Ovary (tissue), 7 donors: ENCODE measurements at regions not wholly inside any gene's neighbourhood (a gene's known extent, or its start where the extent isn't known, plus 50 kb on each side); places are given as distances from the start of the nearest gene placed in this dataset.

Source experiments
- DNase-seq, 5 donors: peaks; one replicate each; pipeline ENCODE4 v3.0.0-alpha.2; 2019 to 2020
- H3K27ac ChIP-seq, 2 donors: fragments of 200-600 bp; one replicate each; pipeline versions ENCODE4 v1.5.1 to v1.8.0; 2019 to 2022
- H3K27me3 ChIP-seq: fragments of 200-600 bp; one replicate; pipeline ENCODE4 v1.8.0; 2022
- H3K36me3 ChIP-seq: fragments of 200-600 bp; sonication (generic); one replicate; pipeline ENCODE4 v1.5.1; 2019
- H3K4me1 ChIP-seq: one replicate; pipeline ENCODE4 v1.8.1; 2013; ENCODE audit warnings: mild to moderate bottlenecking, moderate library complexity; ENCODE audit not compliant: insufficient read depth
- H3K4me3 ChIP-seq: fragments of 200-600 bp; sonication (generic); one replicate; pipeline ENCODE4 v1.5.1; 2017
- H3K9me3 ChIP-seq, 2 donors: fragments of 200-600 bp in 1 of 2; sonication (generic) in 1 of 2; one replicate each; pipeline versions ENCODE4 v1.5.1 to v1.8.1; 2013 to 2019; ENCODE audit warnings: mild to moderate bottlenecking in 1 of 2, moderate library complexity in 1 of 2
- EP300 ChIP-seq: sonication (generic); formaldehyde crosslinking; IDR thresholded peaks from one replicate; pipeline ENCODE4 v1.6.1; 2017; ENCODE audit warnings: antibody characterized with exemption
- POLR2A ChIP-seq: fragments of 450-650 bp; IDR thresholded peaks from one replicate; pipeline ENCODE4 v1.6.1; 2017; ENCODE audit warnings: antibody characterized with exemption, mild to moderate bottlenecking, moderate library complexity
- WGBS, 3 donors: extraction: QIAGEN DNeasy Blood & Tissue Kit in 1 of 3; methylation state at CpG; one replicate each; pipeline versions ENCODE4 v1.1.5 to v1.1.7; 2013 to 2017; 5-methylcytosine and 5-hydroxymethylcytosine counted together
- intact Hi-C, 4 donors: fragments of 100-400 bp; cut with DNase I; formaldehyde crosslinking; loops; one replicate each; pipeline versions ENCODE4 v1.11.0 to v1.15.1; 2022 to 2023
- TF ChIP-seq, protein P1 (sequence below), 3 donors: fragments of 450-650 bp in 2 of 3; fragments of 200-600 bp in 1 of 3; IDR thresholded peaks; one replicate each; pipeline versions ENCODE4 v1.5.1 to v1.8.0; 2016 to 2022; ENCODE audit warnings: antibody characterized with exemption in 3 of 3, mild to moderate bottlenecking in 1 of 3
- donor health status: DM: no; HTN: no; CAD: no; lungs with moderate emphysema.
- donor health status: DM: no; HTN: no; CAD: no.
- donor health status: Bipolar disorder and iron deficiency.
- donor health status: DM: no; HTN: no; CAD: no.
- donor health status: DM: yes; HTN: yes; CAD: no.

DNA sequence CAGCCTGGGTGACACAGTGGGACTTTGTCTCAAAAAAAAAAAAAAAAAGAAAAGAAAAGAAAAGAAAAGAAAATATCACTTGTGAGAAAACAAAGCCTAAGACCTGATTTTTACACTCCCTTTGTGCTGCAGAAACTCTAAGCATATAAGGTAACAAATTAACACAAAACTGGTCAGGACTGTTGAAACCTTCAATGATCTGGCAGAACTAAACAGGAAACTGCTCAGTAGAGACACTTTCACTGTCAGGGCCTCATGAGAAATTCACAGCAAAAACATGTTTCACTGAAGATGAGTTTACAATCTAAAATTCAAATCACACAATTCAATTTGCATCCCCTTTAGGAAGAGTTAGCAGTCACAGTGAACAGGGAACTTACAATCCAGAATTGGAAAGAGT, 69.1 kb upstream of the HOPX start:
- no peak for DNase-seq
- no peaks in the 10 kb centered on the region for H3K27me3 ChIP-seq
- intact Hi-C loops: no loop called here
- no peaks in the 10 kb centered on the region for H3K36me3 ChIP-seq
- TF ChIP-seq POLR2A (no peak), EP300 (no peak)
- TF ChIP-seq, protein P1, sequence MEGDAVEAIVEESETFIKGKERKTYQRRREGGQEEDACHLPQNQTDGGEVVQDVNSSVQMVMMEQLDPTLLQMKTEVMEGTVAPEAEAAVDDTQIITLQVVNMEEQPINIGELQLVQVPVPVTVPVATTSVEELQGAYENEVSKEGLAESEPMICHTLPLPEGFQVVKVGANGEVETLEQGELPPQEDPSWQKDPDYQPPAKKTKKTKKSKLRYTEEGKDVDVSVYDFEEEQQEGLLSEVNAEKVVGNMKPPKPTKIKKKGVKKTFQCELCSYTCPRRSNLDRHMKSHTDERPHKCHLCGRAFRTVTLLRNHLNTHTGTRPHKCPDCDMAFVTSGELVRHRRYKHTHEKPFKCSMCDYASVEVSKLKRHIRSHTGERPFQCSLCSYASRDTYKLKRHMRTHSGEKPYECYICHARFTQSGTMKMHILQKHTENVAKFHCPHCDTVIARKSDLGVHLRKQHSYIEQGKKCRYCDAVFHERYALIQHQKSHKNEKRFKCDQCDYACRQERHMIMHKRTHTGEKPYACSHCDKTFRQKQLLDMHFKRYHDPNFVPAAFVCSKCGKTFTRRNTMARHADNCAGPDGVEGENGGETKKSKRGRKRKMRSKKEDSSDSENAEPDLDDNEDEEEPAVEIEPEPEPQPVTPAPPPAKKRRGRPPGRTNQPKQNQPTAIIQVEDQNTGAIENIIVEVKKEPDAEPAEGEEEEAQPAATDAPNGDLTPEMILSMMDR (IDR thresholded peaks at IDR 0.05): no peak
- no peaks in the 10 kb centered on the region for H3K4me1 ChIP-seq
- H3K9me3 ChIP-seq: no peaks in the 10 kb centered on the region
- H3K4me3 ChIP-seq: no peak overlapping the region
- no peak overlapping the region for H3K27ac ChIP-seq

DNA sequence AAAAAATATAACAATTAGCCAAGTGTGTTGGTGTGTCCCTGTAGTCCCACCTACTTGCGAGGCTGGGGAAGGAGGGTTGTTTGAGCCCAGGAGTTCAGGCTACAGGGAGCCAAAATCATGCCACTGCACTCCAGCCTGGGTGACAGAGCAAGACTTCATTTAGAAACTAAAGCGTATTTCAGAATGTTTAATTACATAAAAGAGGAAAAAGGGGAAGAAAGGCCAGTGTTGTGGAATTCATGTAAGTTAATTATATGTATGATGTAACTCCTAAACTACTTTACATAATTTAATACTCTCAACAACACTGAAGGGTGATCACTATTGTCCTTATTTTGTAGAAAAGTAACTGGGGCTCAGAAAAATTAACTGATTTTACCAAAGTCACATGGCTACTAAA, 67.2 kb upstream of the HOPX start:
- DNase-seq: no peak
- Histone ChIP-seq H3K4me3 (no peak overlapping the region), H3K4me1 (no peaks in the 10 kb centered on the region), H3K27ac (no peak overlapping the region), H3K36me3 (no peaks in the 10 kb centered on the region), H3K9me3 (no peaks in the 10 kb centered on the region), H3K27me3 (no peaks in the 10 kb centered on the region)
- intact Hi-C loops: no loop called here
- 92 to 96% (median 93%) methylated on average over 2 of the region's 2 CpGs for WGBS, 3 donors
- TF ChIP-seq, protein P1 (IDR thresholded peaks at IDR 0.05): no peak
- TF ChIP-seq POLR2A: no peak
- TF ChIP-seq EP300: no peak

DNA sequence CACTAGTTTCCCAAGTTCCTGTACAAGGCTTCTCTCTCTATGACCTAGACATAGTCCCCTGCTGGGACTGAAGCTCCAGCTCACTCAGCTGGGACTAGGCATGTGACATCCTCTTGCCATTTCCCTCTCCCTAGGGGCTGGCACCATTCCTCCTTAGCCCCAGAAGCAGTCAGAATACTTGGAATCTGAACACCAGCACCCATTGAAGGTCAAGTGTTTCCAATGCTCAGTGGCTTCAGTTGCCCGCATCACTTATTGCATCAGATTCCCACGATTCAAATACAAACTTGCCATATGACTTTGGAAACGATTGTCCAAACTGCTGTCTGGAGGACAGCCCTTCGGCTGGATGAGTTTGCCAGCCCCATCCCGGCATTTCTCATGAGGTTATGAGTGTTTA, 65.5 kb upstream of the HOPX start:
- Histone ChIP-seq H3K4me3 (no peak overlapping the region), H3K4me1 (no peaks in the 10 kb centered on the region), H3K27me3 (no peaks in the 10 kb centered on the region), H3K9me3 (no peaks in the 10 kb centered on the region), H3K27ac (no peak overlapping the region), H3K36me3 (no peaks in the 10 kb centered on the region)
- DNase-seq: no peak
- intact Hi-C loops: no loop called here
- no peak for TF ChIP-seq POLR2A
- no peak for TF ChIP-seq EP300
- TF ChIP-seq, protein P1 (IDR thresholded peaks at IDR 0.05): no peak
- 87 to 89% (median 88%) methylated on average over 5 of the region's 5 CpGs for WGBS, 3 donors

DNA sequence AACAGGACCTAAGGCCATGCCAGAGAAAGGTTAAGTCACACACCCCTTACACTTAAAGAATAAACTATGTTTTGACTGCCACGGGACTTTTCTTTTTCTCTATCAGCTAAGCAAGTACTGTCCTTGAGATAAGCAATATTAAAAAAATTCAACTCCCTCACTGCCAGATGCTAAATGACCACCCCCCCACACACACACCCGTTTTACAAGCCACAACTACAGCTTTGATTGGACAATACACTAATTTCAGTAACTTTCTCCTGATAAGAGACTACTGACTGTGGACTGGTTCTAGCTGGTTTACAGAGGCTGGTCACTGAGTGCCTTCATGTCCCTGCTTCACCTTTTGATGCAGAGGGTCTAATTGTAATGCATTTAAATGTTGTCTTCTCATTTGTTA, 63.9 kb upstream of the HOPX start:
- Histone ChIP-seq H3K9me3 (no peaks in the 10 kb centered on the region), H3K4me1 (no peaks in the 10 kb centered on the region), H3K36me3 (no peaks in the 10 kb centered on the region), H3K27ac (no peak overlapping the region), H3K4me3 (no peak overlapping the region), H3K27me3 (no peaks in the 10 kb centered on the region)
- intact Hi-C loops: no loop called here
- TF ChIP-seq POLR2A: no peak
- WGBS, 3 donors: 4 to 22% (median 5%) methylated on average over 2 of the region's 2 CpGs
- DNase-seq: no peak

DNA sequence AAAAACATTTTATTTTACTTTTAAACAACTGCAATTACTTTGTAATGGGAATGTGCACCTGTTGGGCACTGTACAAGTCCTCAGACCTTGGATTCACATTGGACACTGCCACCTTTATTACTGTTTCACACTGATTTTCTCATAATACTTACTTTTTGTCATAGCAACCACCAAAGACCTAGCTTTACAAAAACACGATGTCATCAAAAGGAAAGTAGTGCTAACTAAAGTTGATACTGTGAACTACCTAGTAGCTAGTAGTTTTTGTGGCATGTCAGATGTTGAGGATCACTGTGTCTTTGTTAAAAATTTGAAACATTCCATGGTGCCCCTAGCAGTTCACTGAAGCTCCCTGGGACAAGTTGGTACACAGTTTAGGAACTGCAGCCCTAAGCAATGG, 62.9 kb upstream of the HOPX start:
- no peaks in the 10 kb centered on the region for H3K36me3 ChIP-seq
- H3K9me3 ChIP-seq: no peaks in the 10 kb centered on the region
- H3K4me3 ChIP-seq: no peak overlapping the region
- no peak overlapping the region for H3K27ac ChIP-seq
- no peak for TF ChIP-seq EP300
- TF ChIP-seq, protein P1 (IDR thresholded peaks at IDR 0.05): no peak
- H3K4me1 ChIP-seq: no peaks in the 10 kb centered on the region
- H3K27me3 ChIP-seq: no peaks in the 10 kb centered on the region
- DNase-seq: no peak
- WGBS, 3 donors: 83 to 100% (median 94%) methylated on average over 1 of the region's 1 CpG
- intact Hi-C loops: no loop called here
